ENCODE measurements at regions not wholly inside any gene's neighbourhood (a gene's known extent, or its start where the extent isn't known, plus 50 kb on each side); places are given as distances from the start of the nearest gene placed in this dataset.

DNA sequence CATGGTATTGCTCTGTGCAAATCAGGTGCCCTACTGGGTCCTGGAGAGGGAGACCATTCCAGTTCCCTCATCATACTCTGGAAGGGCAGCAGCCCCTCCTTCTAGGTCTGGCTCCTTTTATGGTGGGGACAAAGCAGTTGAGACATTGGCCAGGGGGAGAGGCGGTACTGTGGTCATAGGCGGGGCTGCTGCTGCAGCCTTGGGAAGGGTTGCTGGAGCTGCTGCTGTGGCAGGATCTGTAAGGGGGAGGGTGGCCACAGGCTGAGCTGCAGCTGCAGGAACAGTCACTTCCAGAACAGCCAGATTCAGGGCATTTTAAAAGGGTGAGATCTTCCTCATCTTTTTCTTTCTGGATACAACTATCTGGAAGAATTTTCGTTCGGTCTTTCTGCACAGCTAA is 233.0 kb upstream of the SGCD start (continued):
- TF ChIP-seq, protein P1, sequence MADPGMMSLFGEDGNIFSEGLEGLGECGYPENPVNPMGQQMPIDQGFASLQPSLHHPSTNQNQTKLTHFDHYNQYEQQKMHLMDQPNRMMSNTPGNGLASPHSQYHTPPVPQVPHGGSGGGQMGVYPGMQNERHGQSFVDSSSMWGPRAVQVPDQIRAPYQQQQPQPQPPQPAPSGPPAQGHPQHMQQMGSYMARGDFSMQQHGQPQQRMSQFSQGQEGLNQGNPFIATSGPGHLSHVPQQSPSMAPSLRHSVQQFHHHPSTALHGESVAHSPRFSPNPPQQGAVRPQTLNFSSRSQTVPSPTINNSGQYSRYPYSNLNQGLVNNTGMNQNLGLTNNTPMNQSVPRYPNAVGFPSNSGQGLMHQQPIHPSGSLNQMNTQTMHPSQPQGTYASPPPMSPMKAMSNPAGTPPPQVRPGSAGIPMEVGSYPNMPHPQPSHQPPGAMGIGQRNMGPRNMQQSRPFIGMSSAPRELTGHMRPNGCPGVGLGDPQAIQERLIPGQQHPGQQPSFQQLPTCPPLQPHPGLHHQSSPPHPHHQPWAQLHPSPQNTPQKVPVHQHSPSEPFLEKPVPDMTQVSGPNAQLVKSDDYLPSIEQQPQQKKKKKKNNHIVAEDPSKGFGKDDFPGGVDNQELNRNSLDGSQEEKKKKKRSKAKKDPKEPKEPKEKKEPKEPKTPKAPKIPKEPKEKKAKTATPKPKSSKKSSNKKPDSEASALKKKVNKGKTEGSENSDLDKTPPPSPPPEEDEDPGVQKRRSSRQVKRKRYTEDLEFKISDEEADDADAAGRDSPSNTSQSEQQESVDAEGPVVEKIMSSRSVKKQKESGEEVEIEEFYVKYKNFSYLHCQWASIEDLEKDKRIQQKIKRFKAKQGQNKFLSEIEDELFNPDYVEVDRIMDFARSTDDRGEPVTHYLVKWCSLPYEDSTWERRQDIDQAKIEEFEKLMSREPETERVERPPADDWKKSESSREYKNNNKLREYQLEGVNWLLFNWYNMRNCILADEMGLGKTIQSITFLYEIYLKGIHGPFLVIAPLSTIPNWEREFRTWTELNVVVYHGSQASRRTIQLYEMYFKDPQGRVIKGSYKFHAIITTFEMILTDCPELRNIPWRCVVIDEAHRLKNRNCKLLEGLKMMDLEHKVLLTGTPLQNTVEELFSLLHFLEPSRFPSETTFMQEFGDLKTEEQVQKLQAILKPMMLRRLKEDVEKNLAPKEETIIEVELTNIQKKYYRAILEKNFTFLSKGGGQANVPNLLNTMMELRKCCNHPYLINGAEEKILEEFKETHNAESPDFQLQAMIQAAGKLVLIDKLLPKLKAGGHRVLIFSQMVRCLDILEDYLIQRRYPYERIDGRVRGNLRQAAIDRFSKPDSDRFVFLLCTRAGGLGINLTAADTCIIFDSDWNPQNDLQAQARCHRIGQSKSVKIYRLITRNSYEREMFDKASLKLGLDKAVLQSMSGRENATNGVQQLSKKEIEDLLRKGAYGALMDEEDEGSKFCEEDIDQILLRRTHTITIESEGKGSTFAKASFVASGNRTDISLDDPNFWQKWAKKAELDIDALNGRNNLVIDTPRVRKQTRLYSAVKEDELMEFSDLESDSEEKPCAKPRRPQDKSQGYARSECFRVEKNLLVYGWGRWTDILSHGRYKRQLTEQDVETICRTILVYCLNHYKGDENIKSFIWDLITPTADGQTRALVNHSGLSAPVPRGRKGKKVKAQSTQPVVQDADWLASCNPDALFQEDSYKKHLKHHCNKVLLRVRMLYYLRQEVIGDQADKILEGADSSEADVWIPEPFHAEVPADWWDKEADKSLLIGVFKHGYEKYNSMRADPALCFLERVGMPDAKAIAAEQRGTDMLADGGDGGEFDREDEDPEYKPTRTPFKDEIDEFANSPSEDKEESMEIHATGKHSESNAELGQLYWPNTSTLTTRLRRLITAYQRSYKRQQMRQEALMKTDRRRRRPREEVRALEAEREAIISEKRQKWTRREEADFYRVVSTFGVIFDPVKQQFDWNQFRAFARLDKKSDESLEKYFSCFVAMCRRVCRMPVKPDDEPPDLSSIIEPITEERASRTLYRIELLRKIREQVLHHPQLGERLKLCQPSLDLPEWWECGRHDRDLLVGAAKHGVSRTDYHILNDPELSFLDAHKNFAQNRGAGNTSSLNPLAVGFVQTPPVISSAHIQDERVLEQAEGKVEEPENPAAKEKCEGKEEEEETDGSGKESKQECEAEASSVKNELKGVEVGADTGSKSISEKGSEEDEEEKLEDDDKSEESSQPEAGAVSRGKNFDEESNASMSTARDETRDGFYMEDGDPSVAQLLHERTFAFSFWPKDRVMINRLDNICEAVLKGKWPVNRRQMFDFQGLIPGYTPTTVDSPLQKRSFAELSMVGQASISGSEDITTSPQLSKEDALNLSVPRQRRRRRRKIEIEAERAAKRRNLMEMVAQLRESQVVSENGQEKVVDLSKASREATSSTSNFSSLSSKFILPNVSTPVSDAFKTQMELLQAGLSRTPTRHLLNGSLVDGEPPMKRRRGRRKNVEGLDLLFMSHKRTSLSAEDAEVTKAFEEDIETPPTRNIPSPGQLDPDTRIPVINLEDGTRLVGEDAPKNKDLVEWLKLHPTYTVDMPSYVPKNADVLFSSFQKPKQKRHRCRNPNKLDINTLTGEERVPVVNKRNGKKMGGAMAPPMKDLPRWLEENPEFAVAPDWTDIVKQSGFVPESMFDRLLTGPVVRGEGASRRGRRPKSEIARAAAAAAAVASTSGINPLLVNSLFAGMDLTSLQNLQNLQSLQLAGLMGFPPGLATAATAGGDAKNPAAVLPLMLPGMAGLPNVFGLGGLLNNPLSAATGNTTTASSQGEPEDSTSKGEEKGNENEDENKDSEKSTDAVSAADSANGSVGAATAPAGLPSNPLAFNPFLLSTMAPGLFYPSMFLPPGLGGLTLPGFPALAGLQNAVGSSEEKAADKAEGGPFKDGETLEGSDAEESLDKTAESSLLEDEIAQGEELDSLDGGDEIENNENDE (IDR thresholded peaks at IDR 0.05; ENCODE audit: insufficient replicate concordance, low read length), result no peak
- no peak for TF ChIP-seq BRCA1 (IDR thresholded peaks at IDR 0.05; ENCODE audit: low read depth, low read length)
- no peak for TF ChIP-seq MAFK (IDR thresholded peaks at IDR 0.05; ENCODE audit: low read depth, low read length)
- TF ChIP-seq NRF1 (IDR thresholded peaks at IDR 0.05; ENCODE audit: low read depth, low read length), result no peak
- no peak for TF ChIP-seq SIN3A (conservative IDR thresholded peaks at IDR 0.05 in 1 of 2, IDR thresholded peaks at IDR 0.05 in 1 of 2; ENCODE audit: low read depth in 1 of 2, low read length in 2 of 2)
- no peak for TF ChIP-seq TBP (IDR thresholded peaks at IDR 0.05; ENCODE audit: low read depth, low read length)
- TF ChIP-seq ZNF274 (IDR thresholded peaks at IDR 0.05; ENCODE audit: borderline replicate concordance, extremely low read depth, low read length), result no peak
- TF ChIP-seq CTBP2 (IDR thresholded peaks at IDR 0.05; ENCODE audit: borderline replicate concordance, insufficient read depth, insufficient read length, low read length), result no peak

Data from H1 (cell line).